H9 (cell line): ENCODE measurements at regions not wholly inside any gene's neighbourhood (a gene's known extent, or its start where the extent isn't known, plus 50 kb on each side); places are given as distances from the start of the nearest gene placed in this dataset.

ENCODE experiments used
- DNase-seq: peaks from one replicate; pipeline ENCODE4 v3.0.0-alpha.2; 2017
- H2AFZ ChIP-seq: one replicate; pipeline ENCODE4 v1.6.1; 2013; ENCODE audit warnings: mild to moderate bottlenecking, low read length, control low read depth, moderate library complexity
- H2AK5ac ChIP-seq: 2 replicates; pipeline ENCODE4 v1.6.1; 2013; ENCODE audit warnings: low read length, control low read depth, mixed read lengths; ENCODE audit not compliant: insufficient read length
- H2BK120ac ChIP-seq: one replicate; pipeline ENCODE4 v1.6.1; 2013; ENCODE audit warnings: low read depth, mild to moderate bottlenecking, low read length, control low read depth, inconsistent platforms; ENCODE audit not compliant: poor library complexity, severe bottlenecking
- H2BK12ac ChIP-seq: 2 replicates; pipeline ENCODE4 v1.6.1; 2013; ENCODE audit warnings: low read length, control low read depth, mixed read lengths, low read depth; ENCODE audit not compliant: insufficient read length
- H2BK15ac ChIP-seq: 2 replicates; pipeline ENCODE4 v1.6.1; 2013; ENCODE audit warnings: low read depth, low read length, control low read depth
- H2BK20ac ChIP-seq: one replicate; pipeline ENCODE4 v1.6.1; 2013; ENCODE audit warnings: low read depth, mild to moderate bottlenecking, low read length, control low read depth, inconsistent platforms; ENCODE audit not compliant: poor library complexity, severe bottlenecking
- H2BK5ac ChIP-seq: 2 replicates; pipeline ENCODE4 v1.6.1; 2013; ENCODE audit warnings: low read length, control low read depth, mixed read lengths; ENCODE audit not compliant: insufficient read length
- H3K14ac ChIP-seq: 2 replicates; pipeline ENCODE4 v1.6.1; 2013; ENCODE audit warnings: low read length, control low read depth; ENCODE audit not compliant: insufficient read depth
- H3K18ac ChIP-seq: 2 replicates; pipeline ENCODE4 v1.6.1; 2013; ENCODE audit warnings: low read depth, mild to moderate bottlenecking, mixed read lengths, low read length, control low read depth; ENCODE audit not compliant: insufficient read length
- H3K23ac ChIP-seq: 2 replicates; pipeline ENCODE4 v1.6.1; 2013; ENCODE audit warnings: low read length, control low read depth, mixed read lengths, low read depth; ENCODE audit not compliant: insufficient read length
- H3K23me2 ChIP-seq: 2 replicates; pipeline ENCODE4 v1.6.1; 2013; ENCODE audit warnings: low read depth, mild to moderate bottlenecking, mixed read lengths, low read length, control low read depth; ENCODE audit not compliant: insufficient read length, poor library complexity, severe bottlenecking
- H3K27ac ChIP-seq: 2 replicates; pipeline ENCODE4 v1.5.1; 2013; ENCODE audit warnings: low read length, control low read depth, mixed read lengths, low read depth; ENCODE audit not compliant: insufficient read length
- H3K27me3 ChIP-seq: 2 replicates; pipeline ENCODE4 v1.6.1; 2013; ENCODE audit warnings: low read length, control low read depth, inconsistent platforms; ENCODE audit not compliant: insufficient read depth
- H3K4ac ChIP-seq: 2 replicates; pipeline ENCODE4 v1.6.1; 2013; ENCODE audit warnings: low read depth, mild to moderate bottlenecking, control low read depth, inconsistent platforms, low read length, moderate library complexity
- H3K4me1 ChIP-seq: 2 replicates; pipeline ENCODE4 v1.6.1; 2013; ENCODE audit warnings: low read length, control low read depth, inconsistent platforms; ENCODE audit not compliant: insufficient read depth
- H3K4me2 ChIP-seq: 2 replicates; pipeline ENCODE4 v1.6.1; 2013; ENCODE audit warnings: low read length, control low read depth, mixed read lengths; ENCODE audit not compliant: insufficient read length, insufficient read depth
- H3K56ac ChIP-seq: 2 replicates; pipeline ENCODE4 v1.6.1; 2013; ENCODE audit warnings: low read depth, mild to moderate bottlenecking, mixed read lengths, low read length, control low read depth; ENCODE audit not compliant: insufficient read length
- H3K79me1 ChIP-seq: 2 replicates; pipeline ENCODE4 v1.6.1; 2013; ENCODE audit warnings: low read depth, mild to moderate bottlenecking, moderate library complexity, low read length, control low read depth, inconsistent platforms; ENCODE audit not compliant: insufficient read depth, poor library complexity, severe bottlenecking
- H3K79me2 ChIP-seq: 2 replicates; pipeline ENCODE4 v1.6.1; 2013; ENCODE audit warnings: low read length, control low read depth, inconsistent platforms; ENCODE audit not compliant: insufficient read depth
- H3K9ac ChIP-seq: 2 replicates; pipeline ENCODE4 v1.6.1; 2013; ENCODE audit warnings: low read length, control low read depth, mixed read lengths; ENCODE audit not compliant: insufficient read length; ENCODE audit errors: extremely low read depth
- H3K9me3 ChIP-seq: one replicate; pipeline ENCODE4 v1.6.1; 2013; ENCODE audit warnings: low read depth, low read length, inconsistent platforms; ENCODE audit not compliant: control insufficient read depth
- H3T11ph ChIP-seq: one replicate; pipeline ENCODE4 v1.6.1; 2013; ENCODE audit warnings: mild to moderate bottlenecking, low read length, control low read depth, inconsistent platforms
- H4K20me1 ChIP-seq: one replicate; pipeline ENCODE4 v1.6.1; 2013; ENCODE audit not compliant: control insufficient read depth, insufficient read length, insufficient read depth
- H4K5ac ChIP-seq: 2 replicates; pipeline ENCODE4 v1.6.1; 2013; ENCODE audit warnings: low read depth, mild to moderate bottlenecking, mixed read lengths, low read length, control low read depth; ENCODE audit not compliant: insufficient read length
- H4K8ac ChIP-seq: replicated peaks from 2 replicates; pipeline ENCODE4 v1.6.1; 2013; ENCODE audit warnings: low read length, control low read depth, mixed read lengths, low read depth; ENCODE audit not compliant: insufficient read length
- H4K91ac ChIP-seq: 2 replicates; pipeline ENCODE4 v1.6.1; 2013; ENCODE audit warnings: low read depth, mild to moderate bottlenecking, moderate library complexity, mixed read lengths, low read length, control low read depth; ENCODE audit not compliant: insufficient read length
- H3K27ac Mint-ChIP-seq, 3 experiments: 2 replicates in 2 of 3; 3 replicates in 1 of 3; pipeline ENCODE4 v1.8.0; 2020 to 2021; ENCODE audit warnings: mixed read lengths in 3 of 3, mild to moderate bottlenecking in 1 of 3, moderate library complexity in 1 of 3
- H3K27me3 Mint-ChIP-seq: 2 replicates; pipeline ENCODE4 v1.8.0; 2021; ENCODE audit warnings: low read depth, mild to moderate bottlenecking, moderate library complexity, mixed read lengths
- H3K36me3 Mint-ChIP-seq, 3 experiments: 2 replicates in 2 of 3; 3 replicates in 1 of 3; pipeline ENCODE4 v1.8.0; 2020 to 2021; ENCODE audit warnings: low read depth in 3 of 3, mixed read lengths in 3 of 3; ENCODE audit not compliant: insufficient read depth in 1 of 3
- H3K4me1 Mint-ChIP-seq, 2 experiments: 2 replicates each; pipeline ENCODE4 v1.8.0; 2020; ENCODE audit warnings: mixed read lengths in 2 of 2
- H3K4me3 Mint-ChIP-seq, 2 experiments: 2 replicates in 1 of 2; 3 replicates in 1 of 2; pipeline ENCODE4 v1.8.0; 2020 to 2021; ENCODE audit warnings: mild to moderate bottlenecking in 2 of 2, mixed read lengths in 2 of 2, moderate library complexity in 1 of 2
- H3K9me3 Mint-ChIP-seq, 2 experiments: 2 replicates in 1 of 2; 3 replicates in 1 of 2; pipeline ENCODE4 v1.8.0; 2020; ENCODE audit warnings: mild to moderate bottlenecking in 2 of 2, mixed read lengths in 2 of 2, moderate library complexity in 1 of 2
- WGBS: extraction: QIAGEN DNeasy Blood & Tissue Kit; methylation state at CpG from one replicate; pipeline ENCODE4 v1.1.7; 2013; ENCODE audit warnings: missing lambda C conversion rate, low lambda C conversion rate, mixed read lengths; ENCODE audit not compliant: insufficient read length; ENCODE audit errors: extremely low coverage; 5-methylcytosine and 5-hydroxymethylcytosine counted together
- TF ChIP-seq, protein P1 (sequence below): fragments of 200-600 bp; sonication (generic); conservative IDR thresholded peaks from 3 replicates; pipeline ENCODE4 v1.8.0; 2021; ENCODE audit warnings: antibody characterized with exemption, mild to moderate bottlenecking

DNA sequence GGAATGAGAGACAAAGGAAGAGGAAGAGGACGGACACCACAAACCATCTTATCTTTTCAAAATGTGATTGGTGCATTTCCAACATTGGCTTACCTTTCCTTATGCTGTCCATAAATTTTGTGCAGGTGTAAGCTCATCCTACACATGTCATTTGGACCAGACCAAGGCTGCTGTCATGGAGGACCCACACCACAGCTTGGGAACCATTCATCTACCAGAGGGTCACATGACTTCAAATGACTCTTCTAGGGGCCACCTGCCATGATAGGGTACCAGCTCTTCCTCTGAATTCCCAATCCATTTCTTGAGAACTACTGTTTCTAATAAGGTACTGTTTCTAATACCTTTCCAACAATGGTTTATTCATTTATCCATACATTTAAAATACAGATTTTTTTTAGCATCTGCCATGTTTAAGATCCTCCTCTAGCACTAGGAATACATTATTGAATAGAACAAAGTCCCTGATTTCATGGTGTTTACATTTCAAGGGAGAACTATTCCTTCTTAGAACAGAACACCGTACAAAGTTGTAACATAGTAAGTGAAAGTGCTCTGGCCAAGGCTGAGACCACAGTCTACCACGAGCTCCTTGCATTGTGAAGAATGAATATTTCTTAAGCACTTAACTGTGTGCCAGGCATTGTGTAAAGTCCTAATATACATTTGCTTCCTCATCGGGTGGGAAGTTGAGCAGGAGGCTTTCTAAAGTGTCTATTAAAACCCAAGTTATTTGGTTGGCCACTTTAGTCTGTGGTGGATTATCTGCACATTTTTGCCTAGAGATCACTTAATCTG is 246.1 kb upstream of the FN1 start:
- Histone ChIP-seq H3K27ac (no peak overlapping the region), H4K5ac (no peak overlapping the region), H3K23me2 (no peaks in the 10 kb centered on the region), H2BK20ac (no peak overlapping the region), H3K27me3 (no peaks in the 10 kb centered on the region), H2BK5ac (no peak overlapping the region), H3K23ac (no peak overlapping the region), H2AFZ (no peak overlapping the region), H3K4ac (no peak overlapping the region), H3K79me1 (no peaks in the 10 kb centered on the region), H3K14ac (no peak overlapping the region), H4K91ac (no peak overlapping the region), H3K4me1 (no peaks in the 10 kb centered on the region), H2AK5ac (no peak overlapping the region), H4K20me1 (no peaks in the 10 kb centered on the region), H2BK120ac (no peak overlapping the region), H3K9me3 (no peaks in the 10 kb centered on the region), H2BK15ac (no peak overlapping the region), H4K8ac (no peak overlapping the region), H3T11ph (no peak overlapping the region), H3K18ac (no peak overlapping the region), H3K56ac (no peak overlapping the region), H3K9ac (no peak overlapping the region), H2BK12ac (no peak overlapping the region), H3K4me2 (no peak overlapping the region), H3K79me2 (no peaks in the 10 kb centered on the region)
- no CpG with 5 or more reads among the region's 4 CpGs for WGBS
- H3K27me3 Mint-ChIP-seq, result no peaks in the 10 kb centered on the region
- TF ChIP-seq, protein P1, sequence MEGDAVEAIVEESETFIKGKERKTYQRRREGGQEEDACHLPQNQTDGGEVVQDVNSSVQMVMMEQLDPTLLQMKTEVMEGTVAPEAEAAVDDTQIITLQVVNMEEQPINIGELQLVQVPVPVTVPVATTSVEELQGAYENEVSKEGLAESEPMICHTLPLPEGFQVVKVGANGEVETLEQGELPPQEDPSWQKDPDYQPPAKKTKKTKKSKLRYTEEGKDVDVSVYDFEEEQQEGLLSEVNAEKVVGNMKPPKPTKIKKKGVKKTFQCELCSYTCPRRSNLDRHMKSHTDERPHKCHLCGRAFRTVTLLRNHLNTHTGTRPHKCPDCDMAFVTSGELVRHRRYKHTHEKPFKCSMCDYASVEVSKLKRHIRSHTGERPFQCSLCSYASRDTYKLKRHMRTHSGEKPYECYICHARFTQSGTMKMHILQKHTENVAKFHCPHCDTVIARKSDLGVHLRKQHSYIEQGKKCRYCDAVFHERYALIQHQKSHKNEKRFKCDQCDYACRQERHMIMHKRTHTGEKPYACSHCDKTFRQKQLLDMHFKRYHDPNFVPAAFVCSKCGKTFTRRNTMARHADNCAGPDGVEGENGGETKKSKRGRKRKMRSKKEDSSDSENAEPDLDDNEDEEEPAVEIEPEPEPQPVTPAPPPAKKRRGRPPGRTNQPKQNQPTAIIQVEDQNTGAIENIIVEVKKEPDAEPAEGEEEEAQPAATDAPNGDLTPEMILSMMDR, result no peak
- H3K36me3 Mint-ChIP-seq, result peaks cover 0 to 3% (median 0%) of the 10 kb centered on the region in 3 experiments; a peak in 3 of 7 replicates
- peaks cover 0 to 3% of the 10 kb centered on the region in 2 experiments; a peak in 3 of 5 replicates for H3K9me3 Mint-ChIP-seq
- no peak overlapping the region for H3K4me3 Mint-ChIP-seq
- peaks cover 0 to 5% of the 10 kb centered on the region in 2 experiments; a peak in 1 of 4 replicates for H3K4me1 Mint-ChIP-seq
- H3K27ac Mint-ChIP-seq, result no peak overlapping the region
- no peak for DNase-seq
